Esophagus muscularis mucosa (tissue), 4 donors: ENCODE measurements at regions not wholly inside any gene's neighbourhood (a gene's known extent, or its start where the extent isn't known, plus 50 kb on each side); places are given as distances from the start of the nearest gene placed in this dataset.
"Not testable (repeated sequence)": the region's sequence is repeated elsewhere in the genome, so short reads cannot be mapped to it uniquely, and the experiment has no call there.

Experiments
- CTCF ChIP-seq, 3 experiments: fragments of 200-600 bp in 2 of 3; fragments of 450-650 bp in 1 of 3; sonication (generic) in 2 of 3; IDR thresholded peaks; one replicate each; pipeline ENCODE4 v1.5.1; 2017 to 2019; ENCODE audit warnings: antibody characterized with exemption in 3 of 3, mild to moderate bottlenecking in 2 of 3, moderate library complexity in 1 of 3
- EP300 ChIP-seq: sonication (generic); formaldehyde crosslinking; IDR thresholded peaks from one replicate; pipeline ENCODE4 v1.6.1; 2017; ENCODE audit warnings: antibody characterized with exemption
- POLR2A ChIP-seq: fragments of 450-650 bp; IDR thresholded peaks from one replicate; pipeline ENCODE4 v1.6.1; 2017; ENCODE audit warnings: antibody characterized with exemption, moderate library complexity, mild to moderate bottlenecking, low read depth
- POLR2AphosphoS5 ChIP-seq, 2 donors: sonication (generic); formaldehyde crosslinking; IDR thresholded peaks; one replicate each; pipeline ENCODE4 v1.6.1; 2017; ENCODE audit warnings: antibody characterized with exemption in 2 of 2

DNA sequence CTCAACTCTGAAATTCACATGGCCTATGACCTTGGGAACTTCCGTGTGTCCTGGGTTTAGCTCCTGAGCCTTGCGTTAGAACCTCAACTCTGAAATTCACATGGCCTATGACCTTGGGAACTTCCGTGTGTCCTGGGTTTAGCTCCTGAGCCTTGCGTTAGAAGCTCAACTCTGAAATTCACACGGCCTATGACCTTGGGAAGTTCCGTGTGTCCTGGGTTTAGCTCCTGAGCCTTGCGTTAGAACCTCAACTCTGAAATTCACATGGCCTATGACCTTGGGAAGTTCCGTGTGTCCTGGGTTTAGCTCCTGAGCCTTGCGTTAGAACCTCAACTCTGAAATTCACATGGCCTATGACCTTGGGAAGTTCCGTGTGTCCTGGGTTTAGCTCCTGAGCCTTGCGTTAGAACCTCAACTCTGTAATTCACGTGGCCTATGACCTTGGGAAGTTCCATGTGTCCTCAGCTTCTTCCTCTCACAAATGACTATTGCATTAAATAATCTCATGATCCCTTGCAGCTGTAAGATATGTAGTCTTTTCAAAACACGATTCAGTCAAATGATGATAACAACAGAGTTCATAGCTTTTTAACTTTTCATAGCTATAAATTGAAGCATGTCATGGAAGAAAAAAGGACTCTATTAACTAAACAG lies 200.9 kb upstream of the PITRM1 start:
- not testable (repeated sequence) for TF ChIP-seq POLR2AphosphoS5 (IDR thresholded peaks at IDR 0.05); CTCF (IDR thresholded peaks at IDR 0.05); POLR2A; EP300
